ENCODE measurements at regions not wholly inside any gene's neighbourhood (a gene's known extent, or its start where the extent isn't known, plus 50 kb on each side); places are given as distances from the start of the nearest gene placed in this dataset.
"Not testable (repeated sequence)": the region's sequence is repeated elsewhere in the genome, so short reads cannot be mapped to it uniquely, and the experiment has no call there.

DNA sequence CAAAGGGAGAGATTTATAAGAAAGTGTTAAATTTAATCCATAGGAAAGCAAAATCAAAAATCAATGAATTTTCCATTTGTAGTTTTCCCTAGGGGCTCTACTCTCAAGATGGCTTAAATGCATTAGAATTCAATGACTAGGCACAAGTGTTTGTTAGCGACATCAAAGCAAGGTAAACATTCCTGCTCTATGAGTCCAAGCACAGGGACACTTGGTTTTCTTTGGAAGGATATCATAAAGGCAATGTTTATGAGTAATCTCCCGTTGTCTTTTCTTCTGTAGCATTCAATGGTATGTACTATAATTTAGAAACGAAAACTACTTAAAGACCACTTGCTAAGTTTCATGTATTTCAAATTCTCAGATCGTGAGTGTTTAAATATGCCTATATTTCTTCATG is 54.8 kb upstream of the ZNF717 start:
- not testable (repeated sequence) for H2AFZ ChIP-seq (ENCODE audit: low read depth, low read length); H3K27me3 ChIP-seq (ENCODE audit: low read depth, low read length); H3K4me3 ChIP-seq (ENCODE audit: low read length); H3K27ac ChIP-seq (ENCODE audit: low read length); H3K4me1 ChIP-seq (ENCODE audit: low read length); H3K4me2 ChIP-seq (ENCODE audit: low read length); H4K20me1 ChIP-seq (ENCODE audit: insufficient read depth, low read length); H3K36me3 ChIP-seq (replicated peaks; ENCODE audit: low read depth, low read length); H3K79me2 ChIP-seq (ENCODE audit: low read length); H3K9me3 ChIP-seq (ENCODE audit: insufficient read depth, low read length); H3K9ac ChIP-seq (ENCODE audit: low read length)

DNA sequence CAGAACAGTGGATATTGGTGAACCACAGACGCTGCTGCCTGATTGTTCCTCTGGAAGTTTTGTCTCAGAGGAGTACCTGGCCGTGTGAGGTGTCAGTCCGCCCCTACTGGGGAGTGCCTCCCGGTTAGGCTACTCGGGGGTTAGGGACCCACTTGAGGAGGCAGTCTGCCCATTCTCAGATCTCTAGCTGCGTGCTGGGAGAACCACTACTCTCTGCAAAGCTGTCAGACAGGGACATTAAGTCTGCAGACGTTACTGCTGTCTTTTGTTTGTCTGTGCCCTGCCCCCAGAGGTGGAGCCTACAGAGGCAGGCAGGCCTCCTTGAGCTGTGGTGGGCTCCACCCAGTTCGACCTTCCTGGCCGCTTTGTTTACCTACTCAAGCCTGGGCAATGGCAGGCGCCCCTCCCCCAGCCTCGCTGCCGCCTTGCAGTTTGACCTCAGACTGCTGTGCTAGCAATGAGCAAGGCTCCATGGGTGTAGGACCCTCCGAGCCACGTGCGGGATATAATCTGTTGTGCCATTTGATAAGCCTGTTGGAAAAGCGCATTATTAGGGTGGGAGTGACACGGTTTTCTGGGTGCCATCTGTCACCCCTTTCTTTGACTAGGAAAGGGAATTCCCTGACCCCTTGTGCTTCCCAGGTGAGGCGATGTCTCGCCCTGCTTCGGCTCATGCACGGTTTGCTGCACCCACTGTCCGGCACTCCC is 65.1 kb upstream of the ZNF717 start:
- H3K9ac ChIP-seq (ENCODE audit: low read length); H3K4me2 ChIP-seq (ENCODE audit: low read length); H3K4me3 ChIP-seq (ENCODE audit: low read length): not testable (repeated sequence)

DNA sequence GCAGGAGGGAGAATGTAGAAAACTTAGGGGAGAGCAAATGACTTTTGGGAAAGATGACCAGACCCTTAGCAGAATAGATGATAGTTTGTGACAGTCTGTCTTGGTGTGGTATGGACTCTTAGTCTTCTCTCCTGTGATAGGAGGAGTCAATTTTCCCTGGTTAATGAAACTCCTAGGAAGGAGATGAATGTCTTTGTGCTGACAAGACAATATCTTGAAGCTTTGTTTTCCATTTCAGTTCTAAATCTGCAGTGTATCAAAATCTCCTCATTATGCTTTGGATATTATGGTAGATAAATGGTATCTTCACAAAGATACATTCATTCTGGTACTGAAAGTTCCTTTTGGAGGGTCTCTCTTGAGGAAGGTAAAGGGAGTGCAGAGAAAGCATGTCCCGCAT is 77.8 kb upstream of the ZNF717 start:
- no peaks in the 10 kb centered on the region for H3K36me3 ChIP-seq (replicated peaks; ENCODE audit: low read depth, low read length)
- H3K4me2 ChIP-seq (ENCODE audit: low read length): no peak overlapping the region
- no peaks in the 10 kb centered on the region for H3K9me3 ChIP-seq (ENCODE audit: insufficient read depth, low read length)
- H3K79me2 ChIP-seq (ENCODE audit: low read length): no peaks in the 10 kb centered on the region
- H3K4me1 ChIP-seq (ENCODE audit: low read length): no peaks in the 10 kb centered on the region
- no peak for TF ChIP-seq EZH2phosphoT487 (IDR thresholded peaks at IDR 0.05; ENCODE audit: low read depth)
- TF ChIP-seq, protein P1, sequence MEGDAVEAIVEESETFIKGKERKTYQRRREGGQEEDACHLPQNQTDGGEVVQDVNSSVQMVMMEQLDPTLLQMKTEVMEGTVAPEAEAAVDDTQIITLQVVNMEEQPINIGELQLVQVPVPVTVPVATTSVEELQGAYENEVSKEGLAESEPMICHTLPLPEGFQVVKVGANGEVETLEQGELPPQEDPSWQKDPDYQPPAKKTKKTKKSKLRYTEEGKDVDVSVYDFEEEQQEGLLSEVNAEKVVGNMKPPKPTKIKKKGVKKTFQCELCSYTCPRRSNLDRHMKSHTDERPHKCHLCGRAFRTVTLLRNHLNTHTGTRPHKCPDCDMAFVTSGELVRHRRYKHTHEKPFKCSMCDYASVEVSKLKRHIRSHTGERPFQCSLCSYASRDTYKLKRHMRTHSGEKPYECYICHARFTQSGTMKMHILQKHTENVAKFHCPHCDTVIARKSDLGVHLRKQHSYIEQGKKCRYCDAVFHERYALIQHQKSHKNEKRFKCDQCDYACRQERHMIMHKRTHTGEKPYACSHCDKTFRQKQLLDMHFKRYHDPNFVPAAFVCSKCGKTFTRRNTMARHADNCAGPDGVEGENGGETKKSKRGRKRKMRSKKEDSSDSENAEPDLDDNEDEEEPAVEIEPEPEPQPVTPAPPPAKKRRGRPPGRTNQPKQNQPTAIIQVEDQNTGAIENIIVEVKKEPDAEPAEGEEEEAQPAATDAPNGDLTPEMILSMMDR (IDR thresholded peaks at IDR 0.05; ENCODE audit: low read depth, low read length): no peak
- H3K9ac ChIP-seq (ENCODE audit: low read length): no peak overlapping the region
- H3K27me3 ChIP-seq (ENCODE audit: low read depth, low read length): no peaks in the 10 kb centered on the region
- H4K20me1 ChIP-seq (ENCODE audit: insufficient read depth, low read length): no peaks in the 10 kb centered on the region
- no peak overlapping the region for H3K4me3 ChIP-seq (ENCODE audit: low read length)
- H3K27ac ChIP-seq (ENCODE audit: low read length): no peak overlapping the region
- H2AFZ ChIP-seq (ENCODE audit: low read depth, low read length): no peak overlapping the region

More for the DNA sequence above, 65.1 kb upstream of the ZNF717 start:
- H4K20me1 ChIP-seq (ENCODE audit: insufficient read depth, low read length); H3K27me3 ChIP-seq (ENCODE audit: low read depth, low read length); H3K27ac ChIP-seq (ENCODE audit: low read length); H2AFZ ChIP-seq (ENCODE audit: low read depth, low read length); H3K79me2 ChIP-seq (ENCODE audit: low read length); H3K9me3 ChIP-seq (ENCODE audit: insufficient read depth, low read length); H3K36me3 ChIP-seq (replicated peaks; ENCODE audit: low read depth, low read length); H3K4me1 ChIP-seq (ENCODE audit: low read length): not testable (repeated sequence)

DNA sequence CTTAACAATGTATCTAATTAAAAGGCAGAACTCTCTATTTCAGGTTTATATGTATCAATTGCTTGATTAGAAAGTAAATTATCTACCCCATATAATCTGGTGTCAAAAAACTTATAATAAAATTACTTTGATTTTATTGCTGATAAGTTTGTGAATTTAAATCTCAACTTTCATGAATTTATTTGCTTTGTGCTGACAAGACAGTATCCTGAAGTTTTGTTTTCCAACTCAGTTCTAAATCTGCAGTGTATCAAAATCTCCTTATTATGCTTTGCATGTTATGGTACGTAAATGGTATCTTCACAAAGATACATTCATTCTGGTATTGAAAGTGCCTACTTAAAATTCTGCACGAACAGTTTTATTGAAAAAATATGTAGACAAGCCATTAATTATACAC is 78.5 kb upstream of the ZNF717 start:
- Histone ChIP-seq H2AFZ (ENCODE audit: low read depth, low read length) (no peak overlapping the region), H3K79me2 (ENCODE audit: low read length) (no peaks in the 10 kb centered on the region), H3K4me2 (ENCODE audit: low read length) (no peak overlapping the region), H3K4me1 (ENCODE audit: low read length) (no peaks in the 10 kb centered on the region), H4K20me1 (ENCODE audit: insufficient read depth, low read length) (no peaks in the 10 kb centered on the region), H3K9ac (ENCODE audit: low read length) (no peak overlapping the region), H3K27me3 (ENCODE audit: low read depth, low read length) (no peaks in the 10 kb centered on the region), H3K27ac (ENCODE audit: low read length) (no peak overlapping the region), H3K9me3 (ENCODE audit: insufficient read depth, low read length) (no peaks in the 10 kb centered on the region), H3K4me3 (ENCODE audit: low read length) (no peak overlapping the region), H3K36me3 (replicated peaks; ENCODE audit: low read depth, low read length) (no peaks in the 10 kb centered on the region)
- no peak for TF ChIP-seq EZH2phosphoT487 (IDR thresholded peaks at IDR 0.05; ENCODE audit: low read depth)
- TF ChIP-seq, protein P1 (IDR thresholded peaks at IDR 0.05; ENCODE audit: low read depth, low read length): no peak

DNA sequence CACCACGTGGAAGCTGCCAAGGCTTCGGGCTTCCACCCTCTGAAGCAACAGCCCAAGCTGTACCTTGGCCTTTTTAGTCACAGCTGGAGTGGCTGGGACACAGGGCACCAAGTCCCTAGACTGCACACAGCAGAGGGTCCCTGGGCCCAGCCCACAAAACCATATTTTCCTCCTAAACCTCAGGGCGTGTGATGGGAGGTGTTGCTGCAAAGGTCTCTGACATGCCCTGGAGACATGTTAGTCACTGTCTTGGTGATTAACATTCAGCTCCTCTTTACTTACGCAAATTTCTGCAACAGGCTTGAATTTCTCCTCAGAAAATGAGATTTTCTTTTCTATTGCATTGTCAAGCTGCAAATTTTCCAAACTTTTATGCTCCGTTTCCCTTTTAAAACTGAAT is 98.4 kb upstream of the ZNF717 start:
- H3K9me3 ChIP-seq (ENCODE audit: insufficient read depth, low read length); H3K27ac ChIP-seq (ENCODE audit: low read length); H3K27me3 ChIP-seq (ENCODE audit: low read depth, low read length); H3K36me3 ChIP-seq (replicated peaks; ENCODE audit: low read depth, low read length); H3K4me2 ChIP-seq (ENCODE audit: low read length); H3K79me2 ChIP-seq (ENCODE audit: low read length); H3K4me3 ChIP-seq (ENCODE audit: low read length); H3K4me1 ChIP-seq (ENCODE audit: low read length); H4K20me1 ChIP-seq (ENCODE audit: insufficient read depth, low read length); H3K9ac ChIP-seq (ENCODE audit: low read length); H2AFZ ChIP-seq (ENCODE audit: low read depth, low read length): not testable (repeated sequence)

Data from OCI-LY3 (cell line).